Endodermal cell (in vitro differentiated cells): ENCODE measurements at regions not wholly inside any gene's neighbourhood (a gene's known extent, or its start where the extent isn't known, plus 50 kb on each side); places are given as distances from the start of the nearest gene placed in this dataset.

ENCODE experiments used
- DNase-seq: peaks from one replicate; pipeline ENCODE4 v3.0.0-alpha.2; 2017
- H3K27ac ChIP-seq: 2 replicates; pipeline ENCODE4 v1.5.1; 2013; ENCODE audit warnings: mild to moderate bottlenecking, low read depth, low read length, moderate library complexity
- H3K27me3 ChIP-seq: 2 replicates; pipeline ENCODE4 v1.6.1; 2013; ENCODE audit warnings: mild to moderate bottlenecking, low read length, moderate library complexity; ENCODE audit not compliant: insufficient read depth, control insufficient read depth, poor library complexity, severe bottlenecking
- H3K36me3 ChIP-seq: 2 replicates; pipeline ENCODE4 v1.7.0; 2013; ENCODE audit warnings: mild to moderate bottlenecking, low read length, moderate library complexity; ENCODE audit not compliant: control insufficient read depth, insufficient read depth
- H3K4me1 ChIP-seq: one replicate; pipeline ENCODE4 v1.7.0; 2013; ENCODE audit warnings: low read length; ENCODE audit not compliant: control insufficient read depth, insufficient read depth
- H3K4me3 ChIP-seq: 2 replicates; pipeline ENCODE4 v1.5.1; 2013; ENCODE audit warnings: mild to moderate bottlenecking, low read length, moderate library complexity
- H3K9ac ChIP-seq: 2 replicates; pipeline ENCODE4 v1.6.1; 2013; ENCODE audit warnings: mild to moderate bottlenecking, low read length, moderate library complexity; ENCODE audit not compliant: poor library complexity, severe bottlenecking; ENCODE audit errors: extremely low read depth
- H3K9me3 ChIP-seq: 2 replicates; pipeline ENCODE4 v1.6.1; 2013; ENCODE audit warnings: mild to moderate bottlenecking, low read length, moderate library complexity; ENCODE audit not compliant: control insufficient read depth
- H3K27ac Mint-ChIP-seq: 2 replicates; pipeline ENCODE4 v1.8.0; 2020; ENCODE audit warnings: mixed read lengths
- H3K27me3 Mint-ChIP-seq: 2 replicates; pipeline ENCODE4 v1.8.0; 2021; ENCODE audit warnings: mild to moderate bottlenecking, mixed read lengths; ENCODE audit not compliant: insufficient read depth
- H3K36me3 Mint-ChIP-seq: 2 replicates; pipeline ENCODE4 v1.8.0; 2020; ENCODE audit warnings: low read depth, mixed read lengths
- H3K4me1 Mint-ChIP-seq: 2 replicates; pipeline ENCODE4 v1.8.0; 2020; ENCODE audit warnings: mixed read lengths
- H3K4me3 Mint-ChIP-seq: 2 replicates; pipeline ENCODE4 v1.8.0; 2020; ENCODE audit warnings: mild to moderate bottlenecking, moderate library complexity, mixed read lengths
- H3K9me3 Mint-ChIP-seq: 2 replicates; pipeline ENCODE4 v1.8.0; 2020; ENCODE audit warnings: mild to moderate bottlenecking, mixed read lengths
- CTCF ChIP-seq: fragments of 200-600 bp; sonication (generic); conservative IDR thresholded peaks from 2 replicates; pipeline ENCODE4 v1.5.0; 2021; ENCODE audit warnings: antibody characterized with exemption, mild to moderate bottlenecking
- WGBS, 2 experiments: methylation state at CpG; one replicate each; pipeline versions ENCODE4 v1.1.5 to v1.1.7; 2013; ENCODE audit warnings: missing lambda C conversion rate in 2 of 2, mixed read lengths in 1 of 2; ENCODE audit not compliant: insufficient coverage in 1 of 2, insufficient read length in 1 of 2; 5-methylcytosine and 5-hydroxymethylcytosine counted together

- no peak overlapping the region for H3K27ac Mint-ChIP-seq
- H3K4me1 Mint-ChIP-seq: no peaks in the 10 kb centered on the region
- no peak overlapping the region for H3K4me3 Mint-ChIP-seq
- no peaks in the 10 kb centered on the region for H3K27me3 Mint-ChIP-seq
- H3K9me3 ChIP-seq: no peaks in the 10 kb centered on the region
- DNase-seq: no peak
- H3K27ac ChIP-seq: no peak overlapping the region
- TF ChIP-seq CTCF: no peak
- H3K9ac ChIP-seq: no peak overlapping the region
- no peaks in the 10 kb centered on the region for H3K4me1 ChIP-seq
- H3K36me3 ChIP-seq: no peaks in the 10 kb centered on the region
- no peaks in the 10 kb centered on the region for H3K27me3 ChIP-seq
- no peaks in the 10 kb centered on the region for H3K36me3 Mint-ChIP-seq
- WGBS, 2 experiments: 93 to 100% methylated on average over 1 to 5 of the region's 5 CpGs
- H3K4me3 ChIP-seq: no peak overlapping the region
- H3K9me3 Mint-ChIP-seq: no peaks in the 10 kb centered on the region
Measured at GRCh38 chr10:2053805-2054204, 316.5 kb upstream of the ADARB2 start.

- no peak for DNase-seq
- Mint-ChIP-seq H3K4me3 (no peak overlapping the region), H3K9me3 (no peaks in the 10 kb centered on the region), H3K4me1 (no peaks in the 10 kb centered on the region), H3K36me3 (no peaks in the 10 kb centered on the region), H3K27me3 (no peaks in the 10 kb centered on the region), H3K27ac (no peak overlapping the region)
- Histone ChIP-seq H3K36me3 (no peaks in the 10 kb centered on the region), H3K4me3 (no peak overlapping the region), H3K9ac (no peak overlapping the region), H3K27me3 (no peaks in the 10 kb centered on the region), H3K27ac (no peak overlapping the region), H3K9me3 (no peaks in the 10 kb centered on the region), H3K4me1 (no peaks in the 10 kb centered on the region)
- 93% methylated on average over 5 to 7 of the region's 7 CpGs for WGBS, 2 experiments
- TF ChIP-seq CTCF: no peak
Measured at GRCh38 chr10:2051108-2051507, 313.8 kb upstream of the ADARB2 start.

- Mint-ChIP-seq H3K9me3 (no peaks in the 10 kb centered on the region), H3K4me1 (no peaks in the 10 kb centered on the region), H3K36me3 (no peaks in the 10 kb centered on the region), H3K27me3 (no peaks in the 10 kb centered on the region), H3K4me3 (no peak overlapping the region), H3K27ac (no peak overlapping the region)
- Histone ChIP-seq H3K4me1 (no peaks in the 10 kb centered on the region), H3K9me3 (no peaks in the 10 kb centered on the region), H3K36me3 (no peaks in the 10 kb centered on the region), H3K4me3 (no peak overlapping the region), H3K27ac (no peak overlapping the region), H3K9ac (no peak overlapping the region), H3K27me3 (no peaks in the 10 kb centered on the region)
- no peak for DNase-seq
- TF ChIP-seq CTCF: no peak
Measured at GRCh38 chr10:2049560-2049959, 312.2 kb upstream of the ADARB2 start.
